MM.1S (cell line): ENCODE measurements at regions not wholly inside any gene's neighbourhood (a gene's known extent, or its start where the extent isn't known, plus 50 kb on each side); places are given as distances from the start of the nearest gene placed in this dataset.

Experiments used
- DNase-seq: peaks from one replicate; pipeline ENCODE4 v3.0.0-alpha.2; 2015
- H2AFZ ChIP-seq: fragments of 300-600 bp; sonication (generic); 2 replicates; pipeline ENCODE4 v1.6.0; 2016; ENCODE audit warnings: antibody characterized with exemption, low read length
- H3F3A ChIP-seq: fragments of 300-600 bp; sonication (generic); 2 replicates; pipeline ENCODE4 v1.6.1; 2016; ENCODE audit warnings: mild to moderate bottlenecking, antibody characterized with exemption, low read length, moderate library complexity, mixed read lengths; ENCODE audit not compliant: insufficient read depth
- H3K27ac ChIP-seq: fragments of 300-600 bp; sonication (generic); 2 replicates; pipeline ENCODE4 v1.5.1; 2016; ENCODE audit warnings: mild to moderate bottlenecking, low read length
- H3K27me3 ChIP-seq: fragments of 300-600 bp; sonication (generic); replicated peaks from 2 replicates; pipeline ENCODE4 v1.6.0; 2016; ENCODE audit warnings: low read length; ENCODE audit not compliant: insufficient read depth
- H3K36me3 ChIP-seq: fragments of 300-600 bp; sonication (generic); replicated peaks from 2 replicates; pipeline ENCODE4 v1.6.1; 2016; ENCODE audit warnings: mild to moderate bottlenecking, low read length, mixed read lengths; ENCODE audit not compliant: insufficient read depth
- H3K4me1 ChIP-seq: fragments of 300-600 bp; sonication (generic); 2 replicates; pipeline ENCODE4 v1.6.1; 2016; ENCODE audit warnings: low read length, mixed read lengths
- H3K4me2 ChIP-seq: fragments of 300-600 bp; sonication (generic); 2 replicates; pipeline ENCODE4 v1.6.0; 2016; ENCODE audit warnings: low read depth, low read length
- H3K4me3 ChIP-seq: fragments of 300-600 bp; sonication (generic); 2 replicates; pipeline ENCODE4 v1.5.1; 2016; ENCODE audit warnings: low read length, mixed read lengths
- H3K79me2 ChIP-seq: fragments of 300-600 bp; sonication (generic); 2 replicates; pipeline ENCODE4 v1.6.1; 2016; ENCODE audit warnings: mixed run types, low read length, mixed read lengths
- H3K9ac ChIP-seq: fragments of 300-600 bp; sonication (generic); 2 replicates; pipeline ENCODE4 v1.6.1; 2016; ENCODE audit warnings: low read length, mixed read lengths
- H3K9me2 ChIP-seq: fragments of 300-600 bp; sonication (generic); replicated peaks from 2 replicates; pipeline ENCODE4 v1.6.1; 2016; ENCODE audit warnings: mild to moderate bottlenecking, low read length, mixed read lengths; ENCODE audit not compliant: insufficient read depth
- H3K9me3 ChIP-seq: fragments of 300-600 bp; sonication (generic); replicated peaks from 2 replicates; pipeline ENCODE4 v1.6.1; 2016; ENCODE audit warnings: mild to moderate bottlenecking, low read length, mixed read lengths; ENCODE audit not compliant: insufficient read depth
- H4K20me1 ChIP-seq: fragments of 300-600 bp; sonication (generic); 2 replicates; pipeline ENCODE4 v1.6.1; 2016; ENCODE audit warnings: mild to moderate bottlenecking, low read length, moderate library complexity, mixed read lengths; ENCODE audit not compliant: insufficient read depth
- EZH2 ChIP-seq: fragments of 300-600 bp; sonication (generic); optimal IDR thresholded peaks from 2 replicates; pipeline ENCODE3; 2017; ENCODE audit warnings: low read depth, mild to moderate bottlenecking, antibody characterized with exemption, low read length, mixed read lengths
- EZH2phosphoT487 ChIP-seq: fragments of 300-600 bp; sonication (generic); IDR thresholded peaks from 2 replicates; pipeline ENCODE4 v1.6.1; 2018; ENCODE audit warnings: antibody characterized with exemption, low read length
- TF ChIP-seq, protein P1 (sequence below): fragments of 300-600 bp; sonication (generic); IDR thresholded peaks from 2 replicates; pipeline ENCODE4 v1.5.1; 2016; ENCODE audit warnings: antibody characterized with exemption, low read length, mixed read lengths

- no peak overlapping the region for H2AFZ ChIP-seq
- H3K4me3 ChIP-seq: no peak overlapping the region
- H3K27me3 ChIP-seq: no peaks in the 10 kb centered on the region
- H3K9me3 ChIP-seq: no peaks in the 10 kb centered on the region
- no peak overlapping the region for H3K4me2 ChIP-seq
- no peaks in the 10 kb centered on the region for H3K79me2 ChIP-seq
- no peak overlapping the region for H3K27ac ChIP-seq
- TF ChIP-seq, protein P1, sequence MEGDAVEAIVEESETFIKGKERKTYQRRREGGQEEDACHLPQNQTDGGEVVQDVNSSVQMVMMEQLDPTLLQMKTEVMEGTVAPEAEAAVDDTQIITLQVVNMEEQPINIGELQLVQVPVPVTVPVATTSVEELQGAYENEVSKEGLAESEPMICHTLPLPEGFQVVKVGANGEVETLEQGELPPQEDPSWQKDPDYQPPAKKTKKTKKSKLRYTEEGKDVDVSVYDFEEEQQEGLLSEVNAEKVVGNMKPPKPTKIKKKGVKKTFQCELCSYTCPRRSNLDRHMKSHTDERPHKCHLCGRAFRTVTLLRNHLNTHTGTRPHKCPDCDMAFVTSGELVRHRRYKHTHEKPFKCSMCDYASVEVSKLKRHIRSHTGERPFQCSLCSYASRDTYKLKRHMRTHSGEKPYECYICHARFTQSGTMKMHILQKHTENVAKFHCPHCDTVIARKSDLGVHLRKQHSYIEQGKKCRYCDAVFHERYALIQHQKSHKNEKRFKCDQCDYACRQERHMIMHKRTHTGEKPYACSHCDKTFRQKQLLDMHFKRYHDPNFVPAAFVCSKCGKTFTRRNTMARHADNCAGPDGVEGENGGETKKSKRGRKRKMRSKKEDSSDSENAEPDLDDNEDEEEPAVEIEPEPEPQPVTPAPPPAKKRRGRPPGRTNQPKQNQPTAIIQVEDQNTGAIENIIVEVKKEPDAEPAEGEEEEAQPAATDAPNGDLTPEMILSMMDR: no peak
- no peak for TF ChIP-seq EZH2phosphoT487
- TF ChIP-seq EZH2: no peak
- DNase-seq: no peak
- H3K36me3 ChIP-seq: no peaks in the 10 kb centered on the region
- H3K9me2 ChIP-seq: no peaks in the 10 kb centered on the region
- H3F3A ChIP-seq: no peaks in the 10 kb centered on the region
- no peak overlapping the region for H3K9ac ChIP-seq
- H3K4me1 ChIP-seq: no peaks in the 10 kb centered on the region
- H4K20me1 ChIP-seq: no peaks in the 10 kb centered on the region
Observed at GRCh38 chr5:166942948-166943347, 1348.5 kb upstream of the WWC1 start.

GRCh38 chr5:166947045-166947444, 1344.4 kb upstream of the WWC1 start:
- H3K4me1 ChIP-seq: no peaks in the 10 kb centered on the region
- H3K36me3 ChIP-seq: no peaks in the 10 kb centered on the region
- DNase-seq: no peak
- no peak overlapping the region for H3K4me3 ChIP-seq
- H3K9ac ChIP-seq: no peak overlapping the region
- H3K27ac ChIP-seq: no peak overlapping the region
- no peak overlapping the region for H3K4me2 ChIP-seq
- no peaks in the 10 kb centered on the region for H3K9me3 ChIP-seq
- no peak overlapping the region for H2AFZ ChIP-seq
- H4K20me1 ChIP-seq: no peaks in the 10 kb centered on the region
- H3K27me3 ChIP-seq: no peaks in the 10 kb centered on the region
- no peaks in the 10 kb centered on the region for H3K79me2 ChIP-seq
- no peaks in the 10 kb centered on the region for H3F3A ChIP-seq
- TF ChIP-seq EZH2 (no peak), EZH2phosphoT487 (no peak)
- TF ChIP-seq, protein P1: no peak
- H3K9me2 ChIP-seq: no peaks in the 10 kb centered on the region

DNA sequence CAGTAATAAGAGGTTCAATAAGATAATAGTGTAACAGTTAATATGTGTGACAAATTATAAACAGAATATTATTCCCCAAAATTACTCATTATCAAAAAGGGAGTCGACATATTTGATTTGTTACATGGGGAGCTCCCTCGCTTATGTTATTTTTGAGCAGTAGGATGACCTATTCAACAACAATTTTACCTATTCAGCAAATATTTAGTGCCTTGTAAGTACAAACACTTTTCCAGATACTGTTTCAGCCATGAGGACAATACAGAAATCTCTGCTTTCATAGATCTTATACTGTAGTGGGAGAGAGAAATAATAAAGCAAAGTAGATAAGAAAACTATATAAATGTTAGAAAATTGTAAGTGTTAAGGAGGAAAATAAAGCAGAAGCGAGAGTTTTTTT, 1342.8 kb upstream of the WWC1 start:
- Histone ChIP-seq H3K27ac (no peak overlapping the region), H3K36me3 (no peaks in the 10 kb centered on the region), H3K27me3 (no peaks in the 10 kb centered on the region), H3K79me2 (no peaks in the 10 kb centered on the region), H3K4me1 (no peaks in the 10 kb centered on the region), H4K20me1 (no peaks in the 10 kb centered on the region), H3K9me3 (no peaks in the 10 kb centered on the region), H3F3A (no peaks in the 10 kb centered on the region), H2AFZ (no peak overlapping the region), H3K9me2 (no peaks in the 10 kb centered on the region), H3K9ac (no peak overlapping the region), H3K4me3 (no peak overlapping the region), H3K4me2 (no peak overlapping the region)
- TF ChIP-seq EZH2 (no peak), EZH2phosphoT487 (no peak)
- TF ChIP-seq, protein P1: no peak
- no peak for DNase-seq
